Upper lobe of left lung (tissue), 6 donors: ENCODE measurements at regions not wholly inside any gene's neighbourhood (a gene's known extent, or its start where the extent isn't known, plus 50 kb on each side); places are given as distances from the start of the nearest gene placed in this dataset.

Source experiments
- ATAC-seq, 2 donors: fragments of 200-7000 bp; cut with Tn5 transposase; one replicate each; pipeline ENCODE4 v1.9.1; 2022; ENCODE audit warnings: mild to moderate bottlenecking in 2 of 2, moderate library complexity in 2 of 2; ENCODE audit not compliant: low FRiP score in 2 of 2
- DNase-seq, 2 donors: peaks; one replicate each; pipeline ENCODE4 v3.0.0-alpha.2; 2019 to 2020
- H3K27ac ChIP-seq, 4 donors: fragments of 200-600 bp; sonication (generic); one replicate each; pipeline ENCODE4 v1.5.1; 2016 to 2019
- H3K27me3 ChIP-seq, 4 donors: fragments of 200-600 bp; sonication (generic); one replicate each; pipeline ENCODE4 v1.5.1; 2017 to 2019
- H3K36me3 ChIP-seq, 4 donors: fragments of 200-600 bp; sonication (generic); one replicate each; pipeline ENCODE4 v1.5.1; 2016 to 2019
- H3K4me1 ChIP-seq, 4 donors: fragments of 200-600 bp; sonication (generic); one replicate each; pipeline ENCODE4 v1.5.1; 2018 to 2019
- H3K4me3 ChIP-seq, 4 donors: fragments of 200-600 bp; sonication (generic); one replicate each; pipeline ENCODE4 v1.5.1; 2017 to 2019; ENCODE audit warnings: mild to moderate bottlenecking in 2 of 4, moderate library complexity in 1 of 4
- H3K9me3 ChIP-seq, 4 donors: fragments of 200-600 bp; sonication (generic); one replicate each; pipeline ENCODE4 v1.5.1; 2018 to 2019
- CTCF ChIP-seq, 6 experiments: fragments of 450-650 bp in 4 of 6; fragments of 200-600 bp in 2 of 6; sonication (generic) in 2 of 6; IDR thresholded peaks; one replicate each; pipeline ENCODE4 v1.5.1; 2016 to 2019; ENCODE audit warnings: antibody characterized with exemption in 6 of 6
- EP300 ChIP-seq, 4 donors: sonication (generic); formaldehyde crosslinking; IDR thresholded peaks; one replicate each; pipeline ENCODE4 v1.5.1; 2017; ENCODE audit warnings: antibody characterized with exemption in 4 of 4, control low read depth in 2 of 4
- POLR2A ChIP-seq, 4 donors: fragments of 450-650 bp; IDR thresholded peaks; one replicate each; pipeline ENCODE4 v1.5.1; 2016 to 2017; ENCODE audit warnings: antibody characterized with exemption in 4 of 4, mild to moderate bottlenecking in 2 of 4
- POLR2AphosphoS5 ChIP-seq, 2 donors: sonication (generic); formaldehyde crosslinking; IDR thresholded peaks; one replicate each; pipeline ENCODE4 v1.5.1; 2017; ENCODE audit warnings: antibody characterized with exemption in 2 of 2
- WGBS, 2 donors: methylation state at CpG; one replicate each; pipeline ENCODE4 v1.1.5; 2017 to 2018; 5-methylcytosine and 5-hydroxymethylcytosine counted together
- donor health status: DM: no; HTN: no; CAD: no; lungs with moderate emphysema.
- donor health status: DM: no; HTN: yes; CAD: no; lungs with severe emphysema.

- Histone ChIP-seq H3K4me3 (no peak overlapping the region), H3K4me1 (no peaks in the 10 kb centered on the region), H3K36me3 (no peaks in the 10 kb centered on the region), H3K27me3 (no peaks in the 10 kb centered on the region), H3K27ac (no peak overlapping the region), H3K9me3 (no peaks in the 10 kb centered on the region)
- no peak for ATAC-seq
- no peak for TF ChIP-seq CTCF (IDR thresholded peaks at IDR 0.05)
- TF ChIP-seq EP300 (IDR thresholded peaks at IDR 0.05) = no peak
- TF ChIP-seq POLR2AphosphoS5 (IDR thresholded peaks at IDR 0.05) = no peak
- no peak for TF ChIP-seq POLR2A (IDR thresholded peaks at IDR 0.05)
- no peak for DNase-seq
- WGBS, 2 donors = 42 to 46% methylated on average over 4 of the region's 4 CpGs
These were observed 56.4 kb downstream of the NEUROD6 start for GRCh38 chr7:31284106-31284505.

GRCh38 chr7:31271641-31272405, 68.7 kb downstream of the NEUROD6 start:
- Histone ChIP-seq H3K27me3 (no peaks in the 10 kb centered on the region), H3K4me3 (no peak overlapping the region), H3K36me3 (no peaks in the 10 kb centered on the region), H3K4me1 (no peaks in the 10 kb centered on the region), H3K9me3 (no peaks in the 10 kb centered on the region), H3K27ac (no peak overlapping the region)
- WGBS, 2 donors = 71 to 73% methylated on average over 5 of the region's 5 CpGs
- DNase-seq (no peak), ATAC-seq (no peak)
- TF ChIP-seq CTCF (IDR thresholded peaks at IDR 0.05) = no peak
- TF ChIP-seq EP300 (IDR thresholded peaks at IDR 0.05) = no peak
- no peak for TF ChIP-seq POLR2A (IDR thresholded peaks at IDR 0.05)
- no peak for TF ChIP-seq POLR2AphosphoS5 (IDR thresholded peaks at IDR 0.05)

- ATAC-seq = no peak
These were observed 73.0 kb downstream of the NEUROD6 start for GRCh38 chr7:31267486-31267885.

GRCh38 chr7:31263338-31263737, 77.2 kb downstream of the NEUROD6 start:
- TF ChIP-seq POLR2A (IDR thresholded peaks at IDR 0.05) = no peak
- no peak for TF ChIP-seq EP300 (IDR thresholded peaks at IDR 0.05)
- TF ChIP-seq CTCF (IDR thresholded peaks at IDR 0.05) = no peak
- TF ChIP-seq POLR2AphosphoS5 (IDR thresholded peaks at IDR 0.05) = no peak
- no peak overlapping the region for H3K27ac ChIP-seq
- 51% methylated on average over 2 of the region's 2 CpGs for WGBS, 2 donors
- H3K9me3 ChIP-seq = no peaks in the 10 kb centered on the region
- H3K4me3 ChIP-seq = no peak overlapping the region
- DNase-seq (no peak), ATAC-seq (no peak)
- H3K4me1 ChIP-seq = no peaks in the 10 kb centered on the region
- H3K27me3 ChIP-seq = no peaks in the 10 kb centered on the region
- H3K36me3 ChIP-seq = no peaks in the 10 kb centered on the region

More at GRCh38 chr7:31267486-31267885, 73.0 kb downstream of the NEUROD6 start:
- Histone ChIP-seq H3K9me3 (no peaks in the 10 kb centered on the region), H3K4me3 (no peak overlapping the region), H3K4me1 (no peaks in the 10 kb centered on the region), H3K27me3 (no peaks in the 10 kb centered on the region), H3K27ac (no peak overlapping the region), H3K36me3 (no peaks in the 10 kb centered on the region)
- DNase-seq = no peak
- no peak for TF ChIP-seq EP300 (IDR thresholded peaks at IDR 0.05)
- no peak for TF ChIP-seq CTCF (IDR thresholded peaks at IDR 0.05)
- TF ChIP-seq POLR2A (IDR thresholded peaks at IDR 0.05) = no peak
- no peak for TF ChIP-seq POLR2AphosphoS5 (IDR thresholded peaks at IDR 0.05)
- WGBS, 2 donors = 36 to 38% methylated on average over 1 of the region's 1 CpG

GRCh38 chr7:31261341-31261740, 79.2 kb downstream of the NEUROD6 start:
- Histone ChIP-seq H3K27ac (no peak overlapping the region), H3K27me3 (no peaks in the 10 kb centered on the region), H3K4me3 (no peak overlapping the region), H3K4me1 (no peaks in the 10 kb centered on the region), H3K36me3 (no peaks in the 10 kb centered on the region), H3K9me3 (no peaks in the 10 kb centered on the region)
- no peak for ATAC-seq
- 44 to 48% methylated on average over 7 of the region's 7 CpGs for WGBS, 2 donors
- no peak for DNase-seq
- TF ChIP-seq POLR2AphosphoS5 (IDR thresholded peaks at IDR 0.05) (no peak), CTCF (IDR thresholded peaks at IDR 0.05) (no peak), EP300 (IDR thresholded peaks at IDR 0.05) (no peak), POLR2A (IDR thresholded peaks at IDR 0.05) (no peak)
